ENCODE measurements at regions not wholly inside any gene's neighbourhood (a gene's known extent, or its start where the extent isn't known, plus 50 kb on each side); places are given as distances from the start of the nearest gene placed in this dataset.

DNA sequence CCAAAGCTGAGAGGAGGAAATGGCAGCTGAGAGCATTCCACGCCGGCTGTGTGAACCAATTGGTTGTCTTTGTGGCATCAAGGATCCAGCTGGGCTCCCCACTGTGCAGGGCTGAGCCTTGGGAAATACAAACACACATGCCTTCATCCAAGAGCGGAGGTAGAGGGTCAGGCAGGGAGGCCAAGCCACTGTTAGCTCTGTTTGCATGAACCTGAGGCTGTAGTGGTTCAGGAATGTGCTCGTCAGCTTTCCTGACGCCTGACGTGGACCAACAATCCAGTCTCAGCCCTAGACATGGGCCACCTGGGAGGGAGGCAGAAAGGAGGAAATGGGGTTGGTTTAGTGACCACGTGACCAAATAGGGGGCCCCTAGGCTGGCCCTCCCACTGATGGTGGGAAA lies 276.9 kb downstream of the TLE3 start:
- TF ChIP-seq, protein P1, sequence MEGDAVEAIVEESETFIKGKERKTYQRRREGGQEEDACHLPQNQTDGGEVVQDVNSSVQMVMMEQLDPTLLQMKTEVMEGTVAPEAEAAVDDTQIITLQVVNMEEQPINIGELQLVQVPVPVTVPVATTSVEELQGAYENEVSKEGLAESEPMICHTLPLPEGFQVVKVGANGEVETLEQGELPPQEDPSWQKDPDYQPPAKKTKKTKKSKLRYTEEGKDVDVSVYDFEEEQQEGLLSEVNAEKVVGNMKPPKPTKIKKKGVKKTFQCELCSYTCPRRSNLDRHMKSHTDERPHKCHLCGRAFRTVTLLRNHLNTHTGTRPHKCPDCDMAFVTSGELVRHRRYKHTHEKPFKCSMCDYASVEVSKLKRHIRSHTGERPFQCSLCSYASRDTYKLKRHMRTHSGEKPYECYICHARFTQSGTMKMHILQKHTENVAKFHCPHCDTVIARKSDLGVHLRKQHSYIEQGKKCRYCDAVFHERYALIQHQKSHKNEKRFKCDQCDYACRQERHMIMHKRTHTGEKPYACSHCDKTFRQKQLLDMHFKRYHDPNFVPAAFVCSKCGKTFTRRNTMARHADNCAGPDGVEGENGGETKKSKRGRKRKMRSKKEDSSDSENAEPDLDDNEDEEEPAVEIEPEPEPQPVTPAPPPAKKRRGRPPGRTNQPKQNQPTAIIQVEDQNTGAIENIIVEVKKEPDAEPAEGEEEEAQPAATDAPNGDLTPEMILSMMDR (IDR thresholded peaks at IDR 0.05; ENCODE audit: borderline replicate concordance, extremely low read depth, low read length, poor library complexity, severe bottlenecking), result no peak
- no peak for TF ChIP-seq EZH2 (IDR thresholded peaks at IDR 0.05; ENCODE audit: borderline replicate concordance, low read depth, low read length, severe bottlenecking)
